Parathyroid adenoma (tissue), 2 donors: ENCODE measurements at regions not wholly inside any gene's neighbourhood (a gene's known extent, or its start where the extent isn't known, plus 50 kb on each side); places are given as distances from the start of the nearest gene placed in this dataset.

ENCODE experiments used
- H2AFZ ChIP-seq: fragments of 300-600 bp; sonication (generic); one replicate; pipeline ENCODE4 v1.7.0; 2017; ENCODE audit warnings: antibody characterized with exemption, mild to moderate bottlenecking
- H3K27ac ChIP-seq: fragments of 300-600 bp; sonication (generic); one replicate; pipeline ENCODE4 v1.7.0; 2017
- H3K27me3 ChIP-seq: fragments of 300-600 bp; sonication (generic); one replicate; pipeline ENCODE4 v1.7.0; 2017; ENCODE audit warnings: low read length; ENCODE audit not compliant: control insufficient read depth, insufficient read depth
- H3K36me3 ChIP-seq: fragments of 300-600 bp; sonication (generic); one replicate; pipeline ENCODE4 v1.7.0; 2017; ENCODE audit warnings: low read length; ENCODE audit not compliant: control insufficient read depth, insufficient read depth
- H3K4me1 ChIP-seq: fragments of 300-600 bp; sonication (generic); one replicate; pipeline ENCODE4 v1.7.0; 2017; ENCODE audit warnings: control low read depth
- H3K4me2 ChIP-seq: fragments of 300-600 bp; sonication (generic); one replicate; pipeline ENCODE4 v1.7.0; 2017; ENCODE audit warnings: low read length
- H3K4me3 ChIP-seq: fragments of 300-600 bp; sonication (generic); one replicate; pipeline ENCODE4 v1.7.0; 2017; ENCODE audit warnings: low read depth, low read length
- H3K79me2 ChIP-seq: fragments of 300-600 bp; sonication (generic); one replicate; pipeline ENCODE4 v1.7.0; 2017; ENCODE audit warnings: control low read depth
- H3K9ac ChIP-seq: fragments of 300-600 bp; sonication (generic); one replicate; pipeline ENCODE4 v1.7.0; 2017; ENCODE audit warnings: mild to moderate bottlenecking
- H3K9me3 ChIP-seq: fragments of 300-600 bp; sonication (generic); one replicate; pipeline ENCODE4 v1.7.0; 2017; ENCODE audit warnings: low read length; ENCODE audit not compliant: control insufficient read depth
- TF ChIP-seq, protein P1 (sequence below): fragments of 300-600 bp; sonication (generic); IDR thresholded peaks from one replicate; pipeline ENCODE4 v1.7.0; 2017; ENCODE audit warnings: antibody characterized with exemption, mild to moderate bottlenecking
- donor health status: primary hyperparathyroidism.

DNA sequence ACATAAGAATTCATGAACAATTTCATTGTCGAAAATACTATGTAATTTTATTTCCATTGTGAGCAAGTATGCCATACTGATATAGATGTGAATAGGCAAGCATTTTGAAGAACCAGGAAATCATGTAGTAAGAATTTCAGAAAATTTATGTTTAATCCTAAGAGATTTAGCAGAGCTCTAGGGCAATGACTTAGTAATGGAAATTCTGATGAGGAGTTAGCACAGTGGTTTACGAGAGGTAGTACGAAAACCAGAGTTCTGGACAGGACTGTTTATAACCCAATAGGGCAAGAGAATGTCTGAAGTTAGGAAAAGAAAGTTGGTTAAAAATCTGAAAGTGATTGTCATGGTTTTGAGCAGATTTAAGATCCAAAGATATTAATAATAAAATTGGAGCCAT, 439.6 kb upstream of the DEPDC1 start:
- Histone ChIP-seq H3K79me2 (no peaks in the 10 kb centered on the region), H3K36me3 (no peaks in the 10 kb centered on the region), H3K9me3 (no peaks in the 10 kb centered on the region), H3K9ac (no peak overlapping the region), H3K4me3 (no peak overlapping the region), H3K27ac (no peak overlapping the region), H3K4me2 (no peak overlapping the region), H2AFZ (no peak overlapping the region), H3K4me1 (no peaks in the 10 kb centered on the region), H3K27me3 (no peaks in the 10 kb centered on the region)
- TF ChIP-seq, protein P1, sequence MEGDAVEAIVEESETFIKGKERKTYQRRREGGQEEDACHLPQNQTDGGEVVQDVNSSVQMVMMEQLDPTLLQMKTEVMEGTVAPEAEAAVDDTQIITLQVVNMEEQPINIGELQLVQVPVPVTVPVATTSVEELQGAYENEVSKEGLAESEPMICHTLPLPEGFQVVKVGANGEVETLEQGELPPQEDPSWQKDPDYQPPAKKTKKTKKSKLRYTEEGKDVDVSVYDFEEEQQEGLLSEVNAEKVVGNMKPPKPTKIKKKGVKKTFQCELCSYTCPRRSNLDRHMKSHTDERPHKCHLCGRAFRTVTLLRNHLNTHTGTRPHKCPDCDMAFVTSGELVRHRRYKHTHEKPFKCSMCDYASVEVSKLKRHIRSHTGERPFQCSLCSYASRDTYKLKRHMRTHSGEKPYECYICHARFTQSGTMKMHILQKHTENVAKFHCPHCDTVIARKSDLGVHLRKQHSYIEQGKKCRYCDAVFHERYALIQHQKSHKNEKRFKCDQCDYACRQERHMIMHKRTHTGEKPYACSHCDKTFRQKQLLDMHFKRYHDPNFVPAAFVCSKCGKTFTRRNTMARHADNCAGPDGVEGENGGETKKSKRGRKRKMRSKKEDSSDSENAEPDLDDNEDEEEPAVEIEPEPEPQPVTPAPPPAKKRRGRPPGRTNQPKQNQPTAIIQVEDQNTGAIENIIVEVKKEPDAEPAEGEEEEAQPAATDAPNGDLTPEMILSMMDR, result no peak

DNA sequence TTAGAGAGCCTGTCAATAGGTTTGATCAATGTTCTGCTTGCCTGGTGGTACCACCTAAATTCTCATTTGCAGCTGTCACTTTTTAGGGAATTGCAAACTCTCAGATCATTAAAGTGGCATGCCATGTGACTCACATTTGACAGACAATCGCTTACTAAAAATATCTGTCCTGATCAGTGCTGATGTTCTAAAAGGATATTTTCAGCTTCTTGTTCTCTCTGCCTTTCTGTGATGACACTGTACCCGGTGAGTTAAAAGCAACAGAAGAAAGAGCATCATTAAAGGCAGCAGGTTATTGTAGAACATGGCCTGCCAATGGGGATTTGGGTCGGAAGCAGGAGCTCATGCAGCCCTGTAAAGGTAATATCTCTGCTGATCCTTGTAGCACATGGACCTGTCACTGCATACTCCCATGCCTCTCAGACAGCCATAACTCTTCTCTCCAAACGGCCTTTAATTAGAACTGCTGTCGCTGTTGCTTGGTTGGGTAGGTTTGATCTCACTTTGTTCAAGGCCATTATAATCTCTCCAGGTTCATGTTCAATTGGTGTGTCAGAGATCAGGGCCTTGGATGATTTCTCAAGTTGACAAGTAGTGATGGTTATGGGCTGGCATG, 441.3 kb upstream of the DEPDC1 start:
- Histone ChIP-seq H3K9ac (no peak overlapping the region), H2AFZ (no peak overlapping the region), H3K27ac (no peak overlapping the region), H3K79me2 (no peaks in the 10 kb centered on the region), H3K4me1 (no peaks in the 10 kb centered on the region), H3K4me2 (no peak overlapping the region), H3K27me3 (no peaks in the 10 kb centered on the region), H3K9me3 (no peaks in the 10 kb centered on the region), H3K4me3 (no peak overlapping the region), H3K36me3 (no peaks in the 10 kb centered on the region)
- TF ChIP-seq, protein P1, result no peak

DNA sequence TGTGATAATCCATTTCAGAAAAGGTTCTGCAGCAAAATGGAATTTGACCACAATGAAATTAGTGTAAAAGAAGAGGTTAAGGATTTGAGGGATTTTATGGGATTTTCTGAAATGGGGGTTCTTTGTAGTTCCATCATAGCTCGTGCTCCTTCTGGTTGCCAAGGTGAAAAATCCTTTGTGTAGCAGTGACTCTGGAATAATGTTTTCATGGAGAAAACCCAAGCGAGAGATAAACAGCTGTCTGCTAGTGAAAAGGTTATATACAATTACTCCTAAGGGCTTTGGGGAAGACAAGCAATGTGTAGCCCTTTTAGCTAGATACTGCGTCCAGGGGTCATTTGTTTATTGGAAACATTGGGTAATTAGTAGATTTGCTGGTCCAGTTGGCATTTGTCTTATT, 453.2 kb upstream of the DEPDC1 start:
- no peak overlapping the region for H3K4me2 ChIP-seq
- no peak overlapping the region for H2AFZ ChIP-seq
- no peak overlapping the region for H3K27ac ChIP-seq
- TF ChIP-seq, protein P1, result no peak
- no peaks in the 10 kb centered on the region for H3K36me3 ChIP-seq
- no peak overlapping the region for H3K4me3 ChIP-seq
- H3K79me2 ChIP-seq, result no peaks in the 10 kb centered on the region
- H3K9ac ChIP-seq, result no peak overlapping the region
- no peaks in the 10 kb centered on the region for H3K9me3 ChIP-seq
- H3K27me3 ChIP-seq, result no peaks in the 10 kb centered on the region
- H3K4me1 ChIP-seq, result no peaks in the 10 kb centered on the region

DNA sequence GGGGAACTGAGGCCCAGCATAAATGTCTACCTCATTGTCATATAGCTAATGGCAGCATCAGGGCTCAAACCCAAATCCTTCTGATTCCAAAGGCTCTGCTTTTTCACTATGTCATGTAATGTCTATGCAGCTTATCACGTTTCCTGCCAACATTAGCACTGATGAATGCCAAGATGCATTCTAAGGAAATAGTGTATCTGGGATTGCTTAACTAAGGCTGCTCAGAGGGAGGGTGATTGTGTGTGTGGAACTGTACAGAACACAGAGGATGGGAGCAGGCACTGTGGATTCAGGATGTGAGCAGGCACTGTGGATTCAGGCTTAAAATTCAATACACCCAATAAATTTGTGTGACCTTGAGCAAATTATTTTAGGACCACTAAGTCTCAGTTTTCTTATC, 456.4 kb upstream of the DEPDC1 start:
- Histone ChIP-seq H3K27me3 (no peaks in the 10 kb centered on the region), H3K4me1 (no peaks in the 10 kb centered on the region), H3K79me2 (no peaks in the 10 kb centered on the region), H3K36me3 (no peaks in the 10 kb centered on the region), H3K9ac (no peak overlapping the region), H3K4me2 (no peak overlapping the region), H2AFZ (no peak overlapping the region), H3K27ac (no peak overlapping the region), H3K9me3 (no peaks in the 10 kb centered on the region), H3K4me3 (no peak overlapping the region)
- TF ChIP-seq, protein P1, result no peak

DNA sequence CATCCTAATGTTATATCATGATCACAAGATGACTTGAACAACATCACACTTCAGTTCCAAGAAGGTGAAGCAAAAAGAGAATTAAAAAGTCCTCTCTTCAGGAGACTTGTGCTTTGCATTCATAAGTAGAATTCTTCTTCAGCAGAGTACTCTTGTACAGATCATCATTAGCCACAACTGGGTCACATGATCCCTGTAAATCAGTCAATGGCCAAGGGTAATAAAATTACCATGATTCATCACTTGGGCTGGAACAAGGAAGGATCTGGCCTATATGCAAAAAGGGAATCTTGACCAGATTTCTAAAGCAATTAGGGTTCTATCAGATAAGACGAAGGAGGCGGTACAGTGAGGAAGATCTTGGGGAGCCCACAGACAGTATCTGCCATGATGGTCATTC, 458.0 kb upstream of the DEPDC1 start:
- H3K27me3 ChIP-seq, result no peaks in the 10 kb centered on the region
- no peaks in the 10 kb centered on the region for H3K79me2 ChIP-seq
- no peaks in the 10 kb centered on the region for H3K9me3 ChIP-seq
- no peaks in the 10 kb centered on the region for H3K4me1 ChIP-seq
- TF ChIP-seq, protein P1, result no peak
- H3K4me2 ChIP-seq, result no peak overlapping the region
- H2AFZ ChIP-seq, result no peak overlapping the region
- H3K27ac ChIP-seq, result no peak overlapping the region
- H3K36me3 ChIP-seq, result no peaks in the 10 kb centered on the region
- no peak overlapping the region for H3K4me3 ChIP-seq
- H3K9ac ChIP-seq, result no peak overlapping the region
